GM21526 (cell line): ENCODE measurements at regions not wholly inside any gene's neighbourhood (a gene's known extent, or its start where the extent isn't known, plus 50 kb on each side); places are given as distances from the start of the nearest gene placed in this dataset.

ENCODE experiments used
- ATAC-seq: cut with Tn5 transposase; IDR thresholded peaks from one replicate; pipeline ENCODE4 v1.9.1; 2021; ENCODE audit warnings: moderate library complexity; ENCODE audit not compliant: unreplicated experiment, low FRiP score

- ATAC-seq: no peak
Measured at GRCh38 chr11:112794331-112794846, 166.8 kb upstream of the NCAM1 start.

- no peak for ATAC-seq
Measured at GRCh38 chr11:112795142-112795815, 165.9 kb upstream of the NCAM1 start.

- ATAC-seq: no peak
Measured at GRCh38 chr11:112795911-112796649, 165.1 kb upstream of the NCAM1 start.

DNA sequence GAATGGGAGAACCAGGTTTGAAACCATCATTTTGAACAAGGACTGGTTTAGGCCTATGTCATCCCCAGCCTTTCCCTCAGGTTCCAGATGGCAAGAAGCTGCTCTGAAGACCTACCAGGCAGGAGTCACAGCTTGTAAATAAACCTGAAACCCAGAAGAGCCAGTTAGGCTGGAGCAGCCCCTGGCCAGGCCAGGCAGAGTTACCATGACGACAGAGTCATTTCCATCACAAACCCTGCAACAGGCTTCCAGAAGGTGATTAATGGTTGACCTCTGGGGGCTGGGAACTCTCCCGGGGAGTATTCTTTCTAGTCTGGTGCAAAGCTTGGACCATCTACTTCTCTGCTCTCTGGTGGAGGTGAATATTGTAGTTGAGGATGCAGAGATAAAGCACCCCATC is 164.1 kb upstream of the NCAM1 start:
- no peak for ATAC-seq

- no peak for ATAC-seq
Measured at GRCh38 chr11:112797648-112798293, 163.4 kb upstream of the NCAM1 start.

GRCh38 chr11:112801025-112801816 is 160.0 kb upstream of the NCAM1 start:
- ATAC-seq: no peak

GRCh38 chr11:112801817-112802088 is 159.5 kb upstream of the NCAM1 start:
- ATAC-seq: no peak

DNA sequence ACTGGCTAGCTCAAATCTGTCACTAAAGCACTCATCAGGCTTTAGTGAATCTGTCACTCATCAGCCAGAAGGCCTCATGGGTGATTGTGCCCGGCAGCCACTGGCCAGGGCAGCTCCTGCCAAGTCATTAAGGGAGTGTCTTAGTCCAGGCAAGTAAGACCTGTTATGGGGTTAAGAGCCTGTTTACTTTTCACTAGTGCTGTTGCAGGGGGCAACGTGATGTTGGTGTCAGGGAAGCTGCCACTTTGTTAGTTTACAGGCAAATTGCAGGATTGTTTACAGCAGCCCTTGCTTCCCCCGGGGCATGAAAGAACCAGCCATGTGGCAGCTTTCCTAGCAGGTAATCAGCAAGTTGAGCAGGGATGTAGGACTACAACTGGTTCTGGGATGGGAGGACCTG is 155.6 kb upstream of the NCAM1 start:
- ATAC-seq: no peak

DNA sequence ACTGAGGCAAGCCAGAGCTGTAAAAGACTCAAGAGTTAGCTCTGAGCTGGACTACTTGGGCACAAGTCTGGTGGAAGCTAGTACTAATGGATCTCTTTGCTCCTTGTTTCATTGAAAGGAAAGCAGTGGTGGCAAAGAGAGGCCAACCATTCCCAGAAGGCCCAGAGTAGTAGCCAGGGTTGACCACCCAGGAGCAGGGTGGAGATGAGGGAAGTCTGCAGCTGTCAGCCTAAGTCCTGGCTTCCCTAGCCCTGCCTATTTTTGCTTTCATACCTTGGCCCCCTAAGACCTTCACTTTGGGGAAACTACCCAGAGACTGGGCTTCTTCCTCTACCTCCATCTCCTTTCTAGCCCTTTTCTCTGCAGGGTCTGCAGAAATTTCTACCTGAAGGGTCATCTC is 155.0 kb upstream of the NCAM1 start:
- no peak for ATAC-seq

GRCh38 chr11:112806876-112807275 is 154.3 kb upstream of the NCAM1 start:
- ATAC-seq: no peak

DNA sequence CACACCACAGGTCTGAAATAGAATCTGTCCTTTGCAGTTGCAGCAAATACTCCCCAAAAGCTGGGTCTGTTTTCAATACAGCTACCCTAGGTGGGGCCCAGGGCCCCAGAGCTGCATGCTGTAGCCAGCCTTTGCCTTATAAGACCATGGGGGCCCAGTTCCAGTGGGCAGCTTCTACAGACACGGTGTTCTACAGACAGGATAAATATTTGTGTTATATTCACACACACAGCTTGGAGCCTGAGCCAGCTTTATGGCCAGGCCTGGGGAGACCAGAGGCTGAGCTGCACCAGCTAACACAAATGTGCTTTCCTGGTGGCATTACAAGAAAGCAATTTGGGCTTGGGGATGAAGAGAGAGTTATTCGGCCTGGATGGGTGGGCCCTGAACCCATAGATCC is 151.8 kb upstream of the NCAM1 start:
- ATAC-seq: no peak

GRCh38 chr11:112810951-112811350 is 150.3 kb upstream of the NCAM1 start:
- ATAC-seq: no peak

GRCh38 chr11:112811783-112812182 is 149.4 kb upstream of the NCAM1 start:
- no peak for ATAC-seq

GRCh38 chr11:112812729-112813128 is 148.5 kb upstream of the NCAM1 start:
- no peak for ATAC-seq

DNA sequence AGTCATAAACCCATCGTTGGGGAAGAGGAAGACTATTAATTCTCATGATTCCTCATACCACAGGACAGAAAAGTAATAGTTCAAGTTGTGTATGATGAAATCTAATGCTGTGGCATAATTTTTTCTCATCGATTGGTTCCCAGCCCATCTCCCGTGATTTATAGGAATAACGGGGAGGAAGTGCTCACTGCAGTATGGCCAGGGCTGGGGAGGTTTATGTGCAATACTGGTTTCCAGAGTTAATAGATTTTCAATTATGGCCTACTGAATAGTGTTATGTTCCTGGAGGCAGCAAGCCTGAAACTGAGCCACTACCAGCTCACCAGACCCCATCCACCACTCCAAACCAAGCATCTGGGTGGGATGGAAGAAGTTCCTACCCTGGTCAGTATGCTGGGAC is 147.1 kb upstream of the NCAM1 start:
- no peak for ATAC-seq

DNA sequence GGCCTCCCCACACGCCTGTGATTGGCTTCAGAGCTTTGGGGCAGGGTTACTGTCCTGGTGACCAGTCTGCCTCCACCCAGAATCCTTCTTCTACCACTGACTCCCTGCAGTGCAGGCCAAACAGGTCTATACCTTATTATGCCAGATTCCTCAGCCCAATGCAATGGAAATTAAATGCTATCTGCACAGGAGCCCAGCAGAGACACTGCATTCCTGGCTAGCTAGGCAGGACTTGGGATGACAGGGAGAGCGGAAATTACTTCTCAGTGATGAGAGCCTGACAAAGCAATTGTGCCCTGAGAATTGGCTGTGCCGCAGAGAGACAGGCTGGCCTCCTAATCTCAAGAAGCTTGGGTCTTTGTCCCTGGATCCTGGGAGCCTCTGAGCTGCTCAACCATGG is 143.8 kb upstream of the NCAM1 start:
- ATAC-seq: no peak

GRCh38 chr11:112822478-112823274 is 138.5 kb upstream of the NCAM1 start:
- no peak for ATAC-seq

DNA sequence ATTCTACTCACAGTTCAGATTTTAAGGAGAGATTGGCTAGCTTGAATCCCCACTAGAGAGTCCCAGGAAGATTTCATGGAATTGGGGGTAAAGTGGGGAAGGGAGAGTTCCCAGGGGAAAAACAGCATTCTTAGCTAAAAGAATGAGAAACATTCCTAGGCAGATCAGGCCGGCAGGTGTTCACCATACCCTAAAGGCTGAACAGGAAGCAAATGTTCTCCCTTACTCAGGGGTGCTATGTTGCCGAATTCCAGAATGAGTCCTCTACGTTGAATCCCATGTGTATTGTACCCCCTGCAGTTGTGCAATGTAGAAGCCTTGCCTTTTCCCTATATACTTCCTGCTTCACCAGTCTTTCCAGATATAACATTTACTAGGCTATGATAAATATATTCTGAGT is 135.2 kb upstream of the NCAM1 start:
- no peak for ATAC-seq

- ATAC-seq: no peak
Measured at GRCh38 chr11:112826788-112827187, 134.4 kb upstream of the NCAM1 start.

- no peak for ATAC-seq
Measured at GRCh38 chr11:112828421-112828820, 132.8 kb upstream of the NCAM1 start.
